AG09309 (cell line): ENCODE measurements at regions not wholly inside any gene's neighbourhood (a gene's known extent, or its start where the extent isn't known, plus 50 kb on each side); places are given as distances from the start of the nearest gene placed in this dataset.

Source experiments
- DNase-seq: peaks from one replicate; pipeline ENCODE4 v3.0.0-alpha.2; 2010; ENCODE audit warnings: low read depth
- H3K4me3 ChIP-seq: 2 replicates; pipeline ENCODE4 v1.5.1; 2011; ENCODE audit warnings: mild to moderate bottlenecking, low read depth, low read length, moderate library complexity; ENCODE audit not compliant: control insufficient read depth
- CTCF ChIP-seq: IDR thresholded peaks from 2 replicates; pipeline ENCODE4 v1.5.1; 2011; ENCODE audit warnings: mild to moderate bottlenecking, low read depth, low read length, inconsistent platforms; ENCODE audit not compliant: insufficient read depth, control insufficient read depth; ENCODE audit errors: missing control alignments

GRCh38 chr16:62715701-62716100, 679.5 kb upstream of the CDH8 start:
- no peak for TF ChIP-seq CTCF

DNA sequence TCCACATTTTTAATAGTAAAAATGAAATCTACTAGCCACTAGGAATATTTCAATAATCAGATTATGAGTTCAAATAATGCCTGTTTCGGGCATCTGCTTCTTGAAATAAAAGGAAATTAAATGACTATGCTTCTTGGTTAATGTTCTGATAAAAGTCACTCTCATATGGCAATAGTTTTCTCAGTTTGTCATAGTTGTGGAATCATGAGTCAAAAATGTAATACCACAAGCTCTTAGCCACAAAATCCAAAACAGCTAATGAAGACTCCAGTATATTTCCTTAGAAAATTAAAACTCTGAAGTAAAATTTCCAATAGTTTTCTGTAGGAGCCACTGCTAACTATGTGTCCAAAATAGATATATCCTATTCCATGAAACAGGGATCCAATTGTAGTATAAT, 676.3 kb upstream of the CDH8 start:
- DNase-seq = no peak
- no peak for TF ChIP-seq CTCF
- no peak overlapping the region for H3K4me3 ChIP-seq

More at GRCh38 chr16:62715701-62716100, 679.5 kb upstream of the CDH8 start:
- no peak overlapping the region for H3K4me3 ChIP-seq
- DNase-seq = no peak

DNA sequence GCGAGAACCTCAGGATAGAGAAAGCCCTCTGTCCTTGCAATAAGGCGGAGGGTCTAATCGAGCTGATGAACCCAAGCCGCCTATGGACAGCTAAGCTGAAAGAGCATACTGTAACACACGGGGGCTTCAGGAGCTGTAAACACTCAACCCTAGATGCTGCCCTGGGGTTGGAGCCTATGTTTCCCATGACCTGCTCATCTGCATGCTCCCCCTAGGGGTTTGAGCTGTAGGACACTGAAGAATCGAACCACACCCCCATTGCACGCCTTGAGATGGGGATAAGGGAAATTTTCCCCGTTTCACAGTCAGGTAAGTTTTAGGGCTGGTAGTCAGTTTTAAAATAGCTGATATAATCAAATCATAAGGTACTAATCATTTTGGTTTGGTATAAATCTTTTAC, 675.6 kb upstream of the CDH8 start:
- TF ChIP-seq CTCF = no peak
- DNase-seq = no peak
- H3K4me3 ChIP-seq = no peak overlapping the region

GRCh38 chr16:62709794-62710193, 673.6 kb upstream of the CDH8 start:
- H3K4me3 ChIP-seq = no peak overlapping the region
- DNase-seq = no peak
- no peak for TF ChIP-seq CTCF

GRCh38 chr16:62701426-62701825, 665.2 kb upstream of the CDH8 start:
- TF ChIP-seq CTCF = no peak
- DNase-seq = no peak

GRCh38 chr16:62700426-62701294, 664.4 kb upstream of the CDH8 start:
- TF ChIP-seq CTCF = no peak
- DNase-seq = no peak
- H3K4me3 ChIP-seq = no peak overlapping the region

More at GRCh38 chr16:62701426-62701825, 665.2 kb upstream of the CDH8 start:
- H3K4me3 ChIP-seq = no peak overlapping the region
